GM12891 (cell line): ENCODE measurements at regions not wholly inside any gene's neighbourhood (a gene's known extent, or its start where the extent isn't known, plus 50 kb on each side); places are given as distances from the start of the nearest gene placed in this dataset.

Source experiments
- PAX5 ChIP-seq: IDR thresholded peaks from 2 replicates; pipeline ENCODE4 v1.6.1; 2011; ENCODE audit warnings: low read length, moderate library complexity, mild to moderate bottlenecking; ENCODE audit not compliant: insufficient read depth, severe bottlenecking
- POLR2A ChIP-seq: IDR thresholded peaks from 2 replicates; pipeline ENCODE4 v1.6.1; 2011; ENCODE audit warnings: low read depth, low read length, control low read depth
- POLR2AphosphoS5 ChIP-seq: IDR thresholded peaks from 2 replicates; pipeline ENCODE4 v1.6.1; 2011; ENCODE audit warnings: low read depth, low read length, control low read depth
- POU2F2 ChIP-seq: IDR thresholded peaks from 2 replicates; pipeline ENCODE4 v1.6.1; 2011; ENCODE audit warnings: low read depth, mild to moderate bottlenecking, control low read depth, low read length, moderate library complexity
- TAF1 ChIP-seq: IDR thresholded peaks from 2 replicates; pipeline ENCODE4 v1.6.1; 2011; ENCODE audit warnings: low read depth, low read length, control low read depth

DNA sequence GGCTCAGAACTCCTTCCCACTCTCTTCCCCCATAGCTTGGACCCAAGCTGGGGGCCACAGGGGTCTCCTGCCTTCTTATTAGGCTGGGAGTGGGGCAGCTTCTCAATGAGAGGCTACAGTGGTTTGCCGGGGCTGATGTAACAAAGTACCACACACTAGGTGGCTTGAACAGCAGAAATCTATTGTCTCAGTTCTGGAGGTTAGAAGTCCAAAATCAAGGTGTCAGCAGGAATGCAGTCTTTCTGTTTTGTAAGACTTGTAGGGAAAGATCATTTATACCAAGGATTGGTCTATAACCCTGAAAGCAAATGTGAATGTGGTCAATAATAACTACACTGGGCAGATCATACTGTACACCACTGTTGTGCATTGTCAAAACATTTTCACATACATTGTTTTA, 124.5 kb upstream of the ARHGAP5 start:
- TF ChIP-seq POLR2A (no peak), POLR2AphosphoS5 (no peak), POU2F2 (no peak), TAF1 (no peak), PAX5 (no peak)
